ENCODE measurements at regions not wholly inside any gene's neighbourhood (a gene's known extent, or its start where the extent isn't known, plus 50 kb on each side); places are given as distances from the start of the nearest gene placed in this dataset.

DNA sequence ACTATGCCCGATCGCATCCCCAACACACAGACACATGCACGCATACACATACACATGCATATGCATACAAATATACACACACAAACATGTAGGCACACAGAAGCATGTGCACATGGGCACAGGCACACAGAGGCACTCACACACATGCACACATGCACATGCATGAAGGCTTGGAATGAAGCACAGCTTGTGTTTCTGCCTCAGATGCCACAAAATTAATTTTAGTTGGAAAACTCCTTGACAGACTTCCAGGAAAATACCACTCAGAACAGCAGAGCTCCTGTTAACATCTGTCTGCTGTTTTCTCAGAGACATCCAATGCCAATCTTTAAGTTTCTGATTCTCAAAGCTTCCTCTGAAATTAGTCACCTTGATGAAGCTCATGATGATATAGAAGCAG is 532.7 kb downstream of the RFC3 start:
- BruUV-seq (replicated peaks), result no TSS peak
- intact Hi-C loops (cut with micrococcal nuclease), result no loop called here

More for the DNA sequence above, 532.7 kb downstream of the RFC3 start:
- TF ChIP-seq MAFK (IDR thresholded peaks at IDR 0.05; ENCODE audit: low read depth, low read length) (no peak), MAZ (IDR thresholded peaks at IDR 0.05; ENCODE audit: borderline replicate concordance, low read depth, low read length) (no peak), POLR2A (IDR thresholded peaks at IDR 0.05; ENCODE audit: low read depth, low read length) (no peak), RAD21 (IDR thresholded peaks at IDR 0.05; ENCODE audit: low read length) (no peak), SMC3 (IDR thresholded peaks at IDR 0.05; ENCODE audit: low read depth, low read length) (no peak), RCOR1 (IDR thresholded peaks at IDR 0.05; ENCODE audit: insufficient replicate concordance, low read length) (no peak), CEBPB (IDR thresholded peaks at IDR 0.05; ENCODE audit: low read depth, low read length) (no peak), RFX5 (IDR thresholded peaks at IDR 0.05; ENCODE audit: low read depth, low read length) (no peak), CHD1 (IDR thresholded peaks at IDR 0.05; ENCODE audit: low read depth, low read length) (no peak), BHLHE40 (IDR thresholded peaks at IDR 0.05; ENCODE audit: low read depth, low read length) (no peak), NFE2L2 (IDR thresholded peaks at IDR 0.05; ENCODE audit: low read depth, low read length) (no peak), FOS (IDR thresholded peaks at IDR 0.05; ENCODE audit: low read depth, low read length) (no peak), MXI1 (IDR thresholded peaks at IDR 0.05; ENCODE audit: borderline replicate concordance, low read depth, low read length) (no peak)
- TF ChIP-seq, protein P1, sequence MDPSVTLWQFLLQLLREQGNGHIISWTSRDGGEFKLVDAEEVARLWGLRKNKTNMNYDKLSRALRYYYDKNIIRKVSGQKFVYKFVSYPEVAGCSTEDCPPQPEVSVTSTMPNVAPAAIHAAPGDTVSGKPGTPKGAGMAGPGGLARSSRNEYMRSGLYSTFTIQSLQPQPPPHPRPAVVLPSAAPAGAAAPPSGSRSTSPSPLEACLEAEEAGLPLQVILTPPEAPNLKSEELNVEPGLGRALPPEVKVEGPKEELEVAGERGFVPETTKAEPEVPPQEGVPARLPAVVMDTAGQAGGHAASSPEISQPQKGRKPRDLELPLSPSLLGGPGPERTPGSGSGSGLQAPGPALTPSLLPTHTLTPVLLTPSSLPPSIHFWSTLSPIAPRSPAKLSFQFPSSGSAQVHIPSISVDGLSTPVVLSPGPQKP (IDR thresholded peaks at IDR 0.05; ENCODE audit: borderline replicate concordance, low read depth, low read length), result no peak
- TF ChIP-seq, protein P2, sequence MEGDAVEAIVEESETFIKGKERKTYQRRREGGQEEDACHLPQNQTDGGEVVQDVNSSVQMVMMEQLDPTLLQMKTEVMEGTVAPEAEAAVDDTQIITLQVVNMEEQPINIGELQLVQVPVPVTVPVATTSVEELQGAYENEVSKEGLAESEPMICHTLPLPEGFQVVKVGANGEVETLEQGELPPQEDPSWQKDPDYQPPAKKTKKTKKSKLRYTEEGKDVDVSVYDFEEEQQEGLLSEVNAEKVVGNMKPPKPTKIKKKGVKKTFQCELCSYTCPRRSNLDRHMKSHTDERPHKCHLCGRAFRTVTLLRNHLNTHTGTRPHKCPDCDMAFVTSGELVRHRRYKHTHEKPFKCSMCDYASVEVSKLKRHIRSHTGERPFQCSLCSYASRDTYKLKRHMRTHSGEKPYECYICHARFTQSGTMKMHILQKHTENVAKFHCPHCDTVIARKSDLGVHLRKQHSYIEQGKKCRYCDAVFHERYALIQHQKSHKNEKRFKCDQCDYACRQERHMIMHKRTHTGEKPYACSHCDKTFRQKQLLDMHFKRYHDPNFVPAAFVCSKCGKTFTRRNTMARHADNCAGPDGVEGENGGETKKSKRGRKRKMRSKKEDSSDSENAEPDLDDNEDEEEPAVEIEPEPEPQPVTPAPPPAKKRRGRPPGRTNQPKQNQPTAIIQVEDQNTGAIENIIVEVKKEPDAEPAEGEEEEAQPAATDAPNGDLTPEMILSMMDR (conservative IDR thresholded peaks at IDR 0.05; ENCODE audit: low read depth, low read length), result no peak
- TF ChIP-seq, protein P3, sequence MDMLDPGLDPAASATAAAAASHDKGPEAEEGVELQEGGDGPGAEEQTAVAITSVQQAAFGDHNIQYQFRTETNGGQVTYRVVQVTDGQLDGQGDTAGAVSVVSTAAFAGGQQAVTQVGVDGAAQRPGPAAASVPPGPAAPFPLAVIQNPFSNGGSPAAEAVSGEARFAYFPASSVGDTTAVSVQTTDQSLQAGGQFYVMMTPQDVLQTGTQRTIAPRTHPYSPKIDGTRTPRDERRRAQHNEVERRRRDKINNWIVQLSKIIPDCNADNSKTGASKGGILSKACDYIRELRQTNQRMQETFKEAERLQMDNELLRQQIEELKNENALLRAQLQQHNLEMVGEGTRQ (IDR thresholded peaks at IDR 0.05; ENCODE audit: low read depth, low read length), result no peak
- Histone ChIP-seq H3K23ac (ENCODE audit: low read depth, low read length) (no peak overlapping the region), H3K4me3 (ENCODE audit: insufficient read depth, low read depth, low read length) (no peak overlapping the region), H3K18ac (ENCODE audit: low read depth, low read length) (no peak overlapping the region), H4K8ac (ENCODE audit: low read depth in 2 of 2, low read length in 2 of 2) (no peak overlapping the region), H2BK20ac (ENCODE audit: low read depth, low read length) (0 out of 2 replicates have a peak overlapping the region, but pooled peaks have one; percentile 5), H3K27me3 (ENCODE audit: control insufficient read depth, insufficient read depth, low read length) (peaks cover 3% of the 10 kb centered on the region; the same call in 1 of the 2 replicates), H3K9me3 (ENCODE audit: control insufficient read depth, insufficient read depth, low read length) (no peaks in the 10 kb centered on the region), H4K91ac (ENCODE audit: insufficient read depth, low read depth, low read length) (no peak overlapping the region), H3K4me2 (ENCODE audit: low read depth, low read length) (no peak overlapping the region), H3K4me1 (ENCODE audit: control insufficient read depth, insufficient read depth, low read length) (peaks cover 2% of the 10 kb centered on the region; the same call in 1 of the 2 replicates), H3K4ac (ENCODE audit: low read depth, low read length) (0 out of 2 replicates have a peak overlapping the region, but pooled peaks have one; percentile 26), H4K5ac (ENCODE audit: low read depth, low read length) (no peak overlapping the region), H2BK15ac (ENCODE audit: low read depth, low read length) (no peak overlapping the region; the same call in 2 of the 3 replicates), H2AFZ (replicated peaks; ENCODE audit: low read length, poor library complexity) (no peak overlapping the region), H3K9ac (ENCODE audit: low read depth, low read length) (no peak overlapping the region), H3K56ac (ENCODE audit: extremely low read depth, insufficient read depth, low read length) (no peak overlapping the region), H3K36me3 (ENCODE audit: control insufficient read depth, insufficient read depth, low read length) (no peaks in the 10 kb centered on the region), H4K20me1 (ENCODE audit: insufficient read depth, low read length) (peaks cover 3% of the 10 kb centered on the region; the same call in 1 of the 2 replicates), H3K9me1 (ENCODE audit: insufficient read depth, low read length) (peaks cover 7% of the 10 kb centered on the region), H2AK5ac (ENCODE audit: low read depth, low read length) (no peak overlapping the region; the same call in 1 of the 2 replicates), H2BK5ac (ENCODE audit: low read depth, low read length, poor library complexity, severe bottlenecking) (no peak overlapping the region), H3K27ac (ENCODE audit: insufficient read depth, low read length) (no peak overlapping the region), H3K14ac (replicated peaks; ENCODE audit: low read depth, low read length) (no peak overlapping the region), H2AK9ac (replicated peaks; ENCODE audit: low read depth, low read length, poor library complexity) (no peak overlapping the region), H2BK120ac (ENCODE audit: low read depth, low read length) (no peak overlapping the region), H3K79me1 (ENCODE audit: low read depth in 1 of 2, low read length in 2 of 2) (no peaks in the 10 kb centered on the region)
- POLR2A ChIA-PET (ENCODE audit: unreplicated experiment), result no interaction called here
- dilution Hi-C loops (cut with HindIII; ENCODE audit: low sequenced_read_pairs, unreplicated experiment) (no loop called here), in situ Hi-C loops (cut with MboI; ENCODE audit: low sequenced_read_pairs) (no loop called here)
- DNase-seq (no peak), ATAC-seq (ENCODE audit: low read depth) (no peak)
- WGBS, 2 experiments (ENCODE audit: extremely low coverage in 2 of 2, insufficient read length in 1 of 2), result 96% methylated on average over 3 of the region's 3 CpGs; no CpG with 5 or more reads in 1 of the 2 experiments
- CTCF ChIA-PET, result no interaction called here

Measured in IMR-90 (cell line).